Endothelial cell of umbilical vein (primary cell): ENCODE measurements at regions not wholly inside any gene's neighbourhood (a gene's known extent, or its start where the extent isn't known, plus 50 kb on each side); places are given as distances from the start of the nearest gene placed in this dataset.

Experiments used
- BruUV-seq: library from RNA; stranded (reverse); fragments of 400-500 nt; replicated peaks from 2 replicates; lab custom pipeline; 2021; lab: Mats Ljungman, UMichigan
- CTCF ChIA-PET: fragments of 300-600, 350-600 bp; sonication (Branson Sonifier 250); formaldehyde crosslinking; loops from one replicate; lab custom pipeline; 2021; ENCODE audit warnings: antibody characterized with exemption, inconsistent platforms; lab: Charles Lee
- POLR2A ChIA-PET: fragments of 300-600, 350-600 bp; sonication (Branson Sonifier 250); formaldehyde crosslinking; loops from one replicate; lab custom pipeline; 2021; ENCODE audit warnings: antibody characterized with exemption, inconsistent platforms; lab: Charles Lee
- DNase-seq: peaks from one replicate; pipeline ENCODE4 v3.0.0-alpha.2; 2011; ENCODE audit warnings: low read depth, low spot score
- FAIRE-seq: peaks from 2 replicates; lab custom pipeline; 2011; peaks lifted over from hg19 to GRCh38; lab: Jason Lieb, UNC
- H2AFZ ChIP-seq: 2 replicates; pipeline ENCODE4 v1.6.0; 2012; ENCODE audit warnings: low read depth, low read length, control low read depth, inconsistent platforms
- H3K27ac ChIP-seq: 2 replicates; pipeline ENCODE4 v1.5.1; 2011; ENCODE audit warnings: low read depth, mild to moderate bottlenecking, control low read depth, low read length, moderate library complexity; ENCODE audit not compliant: insufficient read depth
- H3K27me3 ChIP-seq, 2 experiments: 2 replicates each; pipeline versions ENCODE4 v1.6.0 to v1.6.1; 2011; ENCODE audit warnings: low read length in 2 of 2, mixed read lengths in 1 of 2; ENCODE audit not compliant: control insufficient read depth in 2 of 2, insufficient read depth in 2 of 2
- H3K36me3 ChIP-seq, 2 experiments: 2 replicates in 1 of 2; 3 replicates in 1 of 2; pipeline ENCODE4 v1.5.1; 2011; ENCODE audit warnings: low read length in 2 of 2, mild to moderate bottlenecking in 1 of 2, moderate library complexity in 1 of 2; ENCODE audit not compliant: control insufficient read depth in 2 of 2, insufficient read depth in 2 of 2; ENCODE audit errors: extremely low read depth in 1 of 2
- H3K4me1 ChIP-seq: 3 replicates; pipeline ENCODE4 v1.5.1; 2011; ENCODE audit warnings: mild to moderate bottlenecking, low read length; ENCODE audit not compliant: control insufficient read depth, insufficient read depth; ENCODE audit errors: extremely low read depth
- H3K4me2 ChIP-seq: 2 replicates; pipeline ENCODE4 v1.6.1; 2011; ENCODE audit warnings: low read length, control low read depth, mixed read lengths; ENCODE audit not compliant: insufficient read depth
- H3K4me3 ChIP-seq, 3 experiments: fragments of 200-600 bp in 1 of 3; sonication (generic), shearing (Covaris generic) in 1 of 3; replicated peaks in 1 of 3; 2 replicates each; pipeline ENCODE4 v1.5.1; 2011 to 2016; ENCODE audit warnings: control low read depth in 3 of 3, low read length in 3 of 3, mild to moderate bottlenecking in 2 of 3, inconsistent platforms in 1 of 3, low read depth in 1 of 3, moderate library complexity in 1 of 3; ENCODE audit not compliant: insufficient read depth in 1 of 3
- H3K79me2 ChIP-seq: 2 replicates; pipeline ENCODE4 v1.6.0; 2012; ENCODE audit warnings: low read length, inconsistent platforms; ENCODE audit not compliant: control insufficient read depth, insufficient read depth
- H3K9ac ChIP-seq: replicated peaks from 2 replicates; pipeline ENCODE3; 2011; ENCODE audit warnings: low read length, control low read depth; ENCODE audit not compliant: insufficient read depth; ENCODE audit errors: extremely low read depth
- H3K9me1 ChIP-seq: replicated peaks from 3 replicates; pipeline ENCODE4 v1.6.0; 2011; ENCODE audit warnings: mild to moderate bottlenecking, low read length; ENCODE audit not compliant: control insufficient read depth, insufficient read depth; ENCODE audit errors: extremely low read depth
- H3K9me3 ChIP-seq: replicated peaks from 2 replicates; pipeline ENCODE4 v1.5.1; 2012; ENCODE audit warnings: low read length, inconsistent platforms; ENCODE audit not compliant: control insufficient read depth, insufficient read depth
- H4K20me1 ChIP-seq: replicated peaks from 2 replicates; pipeline ENCODE3; 2011; ENCODE audit warnings: mild to moderate bottlenecking, low read length; ENCODE audit not compliant: control insufficient read depth, insufficient read depth; ENCODE audit errors: extremely low read depth
- CTCF ChIP-seq, 2 donors: IDR thresholded peaks; 1 replicate in 1 of 2; 2 replicates in 1 of 2; pipeline ENCODE4 v1.5.1; 2011; ENCODE audit warnings: low read length in 2 of 2, mild to moderate bottlenecking in 2 of 2, moderate library complexity in 2 of 2, control low read depth in 1 of 2, inconsistent platforms in 1 of 2, low read depth in 1 of 2; ENCODE audit not compliant: insufficient read depth in 1 of 2; ENCODE audit errors: extremely low read depth in 1 of 2
- FOS ChIP-seq: IDR thresholded peaks from 2 replicates; pipeline ENCODE4 v1.6.1; 2011; ENCODE audit warnings: mild to moderate bottlenecking, low read length, moderate library complexity, borderline replicate concordance; ENCODE audit not compliant: insufficient read depth
- GATA2 ChIP-seq: IDR thresholded peaks from 2 replicates; pipeline ENCODE4 v1.7.0; 2011; ENCODE audit warnings: low read depth, mild to moderate bottlenecking, moderate library complexity, mixed read lengths, low read length; ENCODE audit not compliant: insufficient read length, insufficient read depth
- JUN ChIP-seq: IDR thresholded peaks from 2 replicates; pipeline ENCODE4 v1.6.1; 2011; ENCODE audit warnings: borderline replicate concordance, low read depth; ENCODE audit not compliant: insufficient read length, insufficient read depth
- MYC ChIP-seq: IDR thresholded peaks from one replicate; pipeline ENCODE4 v1.6.1; 2011; ENCODE audit warnings: mild to moderate bottlenecking, low read depth, low read length
- POLR2A ChIP-seq: IDR thresholded peaks from 2 replicates; pipeline ENCODE4 v1.6.1; 2012; ENCODE audit warnings: low read depth, mild to moderate bottlenecking, control low read depth, low read length
- dilution Hi-C: fragments of 300-500 bp; cut with MboI; formaldehyde crosslinking; loops from one replicate; pipeline ENCODE4 v1.15.0; 2019; ENCODE audit warnings: low sequenced_read_pairs; ENCODE audit not compliant: extremely low pct_ligation_motif_present
- intact Hi-C: fragments of 100-400 bp; cut with micrococcal nuclease; formaldehyde crosslinking; loops from one replicate; pipeline ENCODE4 v1.10.0; 2022
- TF ChIP-seq, protein P1 (sequence below): IDR thresholded peaks from 2 replicates; pipeline ENCODE4 v1.6.1; 2011; ENCODE audit not compliant: insufficient read depth, insufficient read length

DNA sequence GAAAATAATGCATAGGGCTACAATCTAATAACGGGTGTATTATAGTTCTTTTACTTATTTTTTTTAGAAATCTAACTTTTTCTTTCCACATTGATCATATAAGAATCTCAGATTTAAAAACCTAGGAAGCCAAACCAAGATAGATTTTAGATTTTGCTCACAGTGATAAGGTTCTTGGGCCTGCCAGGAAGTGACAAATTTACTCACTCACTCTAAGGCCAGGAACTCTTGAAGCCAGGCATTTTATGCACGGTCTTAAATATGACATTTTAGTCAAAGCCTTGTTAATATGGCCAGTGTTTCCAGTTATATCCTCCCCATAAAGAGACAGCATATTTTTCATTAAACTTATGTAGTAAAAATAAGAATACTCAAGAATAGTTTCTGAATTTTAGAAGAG, 271.4 kb downstream of the SQOR start:
- CTCF ChIA-PET = no interaction called here
- peak; percentile 45 for TF ChIP-seq FOS
- TF ChIP-seq MYC = no peak
- TF ChIP-seq JUN = no peak
- TF ChIP-seq POLR2A = no peak
- TF ChIP-seq, protein P1, sequence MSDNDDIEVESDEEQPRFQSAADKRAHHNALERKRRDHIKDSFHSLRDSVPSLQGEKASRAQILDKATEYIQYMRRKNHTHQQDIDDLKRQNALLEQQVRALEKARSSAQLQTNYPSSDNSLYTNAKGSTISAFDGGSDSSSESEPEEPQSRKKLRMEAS = no peak
- TF ChIP-seq CTCF (IDR thresholded peaks at IDR 0.05; ENCODE audit: extremely low read depth in 1 of 2, insufficient read depth in 1 of 2, low read depth in 1 of 2, low read length in 2 of 2) = no peak
- peak; percentile 61 for TF ChIP-seq GATA2

More for the DNA sequence above, 271.4 kb downstream of the SQOR start:
- H3K4me2 ChIP-seq = peak overlapping the region; percentile 16
- peak overlapping the region; percentile 92 for H2AFZ ChIP-seq
- H3K9ac ChIP-seq = no peak overlapping the region
- FAIRE-seq (no peak), DNase-seq (peak; percentile 43)
- H4K20me1 ChIP-seq = no peaks in the 10 kb centered on the region
- intact Hi-C loops (no loop called here), dilution Hi-C loops (no loop called here)
- H3K9me1 ChIP-seq = no peaks in the 10 kb centered on the region
- no peaks in the 10 kb centered on the region for H3K79me2 ChIP-seq
- no peaks in the 10 kb centered on the region for H3K9me3 ChIP-seq
- H3K4me3 ChIP-seq = no peak overlapping the region
- no peaks in the 10 kb centered on the region for H3K36me3 ChIP-seq
- H3K4me1 ChIP-seq = peaks cover 27% of the 10 kb centered on the region
- H3K27ac ChIP-seq = peak overlapping the region; percentile 24
- H3K27me3 ChIP-seq = no peaks in the 10 kb centered on the region
- no TSS peak for BruUV-seq
- POLR2A ChIA-PET = no interaction called here
